ENCODE measurements at regions not wholly inside any gene's neighbourhood (a gene's known extent, or its start where the extent isn't known, plus 50 kb on each side); places are given as distances from the start of the nearest gene placed in this dataset.

DNA sequence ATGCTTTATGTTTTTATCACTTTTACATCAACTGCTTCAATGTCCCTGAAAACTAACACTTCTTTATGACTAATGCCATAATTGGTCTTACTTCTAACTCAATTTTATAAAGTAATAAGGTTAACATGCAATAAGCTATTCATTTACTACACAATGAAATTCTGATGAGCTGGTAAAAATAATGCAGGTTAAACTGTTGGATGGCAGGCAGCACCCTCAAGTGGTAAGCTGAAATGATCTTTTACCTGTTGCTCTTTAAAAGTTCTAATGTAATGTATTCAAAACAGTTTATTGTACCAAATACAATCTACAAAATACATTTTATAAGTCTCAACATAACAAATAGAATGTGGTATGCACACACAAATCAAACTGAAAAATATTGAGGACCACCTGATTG, 1280.3 kb downstream of the CDH8 start:
- TF ChIP-seq, protein P1, sequence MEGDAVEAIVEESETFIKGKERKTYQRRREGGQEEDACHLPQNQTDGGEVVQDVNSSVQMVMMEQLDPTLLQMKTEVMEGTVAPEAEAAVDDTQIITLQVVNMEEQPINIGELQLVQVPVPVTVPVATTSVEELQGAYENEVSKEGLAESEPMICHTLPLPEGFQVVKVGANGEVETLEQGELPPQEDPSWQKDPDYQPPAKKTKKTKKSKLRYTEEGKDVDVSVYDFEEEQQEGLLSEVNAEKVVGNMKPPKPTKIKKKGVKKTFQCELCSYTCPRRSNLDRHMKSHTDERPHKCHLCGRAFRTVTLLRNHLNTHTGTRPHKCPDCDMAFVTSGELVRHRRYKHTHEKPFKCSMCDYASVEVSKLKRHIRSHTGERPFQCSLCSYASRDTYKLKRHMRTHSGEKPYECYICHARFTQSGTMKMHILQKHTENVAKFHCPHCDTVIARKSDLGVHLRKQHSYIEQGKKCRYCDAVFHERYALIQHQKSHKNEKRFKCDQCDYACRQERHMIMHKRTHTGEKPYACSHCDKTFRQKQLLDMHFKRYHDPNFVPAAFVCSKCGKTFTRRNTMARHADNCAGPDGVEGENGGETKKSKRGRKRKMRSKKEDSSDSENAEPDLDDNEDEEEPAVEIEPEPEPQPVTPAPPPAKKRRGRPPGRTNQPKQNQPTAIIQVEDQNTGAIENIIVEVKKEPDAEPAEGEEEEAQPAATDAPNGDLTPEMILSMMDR (IDR thresholded peaks at IDR 0.05; ENCODE audit: low read depth, low read length), result no peak
- Histone ChIP-seq H3K27me3 (no peaks in the 10 kb centered on the region), H3K36me3 (no peaks in the 10 kb centered on the region)

DNA sequence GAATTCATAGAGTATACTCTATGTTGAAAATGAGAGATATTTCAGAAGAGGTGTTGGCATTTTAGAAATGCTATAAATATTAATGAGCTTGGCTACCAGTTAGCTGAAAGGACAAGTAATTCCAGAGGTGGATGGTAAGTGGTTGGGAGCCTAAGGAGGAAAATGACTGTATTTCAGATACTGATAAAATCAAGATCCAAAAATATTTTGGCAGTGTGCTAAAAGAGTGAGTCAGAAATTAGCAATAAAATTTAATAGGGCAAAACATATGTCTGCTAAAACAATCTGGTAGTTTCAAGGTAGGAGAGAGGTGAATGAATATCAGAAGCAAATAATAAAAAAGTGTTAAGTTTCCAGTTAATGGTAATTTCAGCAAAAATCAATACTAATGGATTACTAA, 1287.9 kb downstream of the CDH8 start:
- H3K27ac ChIP-seq, result no peak overlapping the region
- no peak overlapping the region for H3K4me3 ChIP-seq
- no peaks in the 10 kb centered on the region for H3K36me3 ChIP-seq
- no peaks in the 10 kb centered on the region for H3K27me3 ChIP-seq
- H3K9me3 ChIP-seq (ENCODE audit: low read depth), result no peaks in the 10 kb centered on the region
- no peak for DNase-seq (ENCODE audit: low read depth in 1 of 2, low spot score in 1 of 2)
- TF ChIP-seq, protein P1 (IDR thresholded peaks at IDR 0.05; ENCODE audit: low read depth, low read length), result no peak
- no peaks in the 10 kb centered on the region for H3K4me1 ChIP-seq (ENCODE audit: low read depth)

More for the DNA sequence above, 1280.3 kb downstream of the CDH8 start:
- DNase-seq (ENCODE audit: low read depth in 1 of 2, low spot score in 1 of 2), result peak in 1 of 2 donors; percentile 1
- H3K9me3 ChIP-seq (ENCODE audit: low read depth), result no peaks in the 10 kb centered on the region
- no peak overlapping the region for H3K27ac ChIP-seq
- no peaks in the 10 kb centered on the region for H3K4me1 ChIP-seq (ENCODE audit: low read depth)
- no peak overlapping the region for H3K4me3 ChIP-seq

DNA sequence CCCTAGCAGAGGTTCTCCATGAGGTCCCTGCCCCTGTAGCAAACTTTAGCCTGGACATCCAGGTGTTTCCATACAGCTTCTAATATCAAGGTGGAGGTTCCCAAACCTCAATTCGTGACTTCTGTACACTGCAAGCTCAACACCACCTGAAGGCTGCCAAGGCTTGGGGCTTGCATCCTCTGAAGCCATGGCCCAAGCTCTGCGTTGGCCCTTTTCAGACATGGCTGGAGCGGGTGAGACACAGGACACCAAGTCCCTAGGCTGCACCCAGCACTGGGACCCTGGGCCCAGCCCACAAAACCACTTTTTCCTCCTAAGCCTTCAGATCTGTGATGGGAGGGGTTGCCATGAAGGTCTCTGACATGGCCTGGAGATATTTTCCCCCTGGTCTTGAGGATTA, 1292.0 kb downstream of the CDH8 start:
- TF ChIP-seq, protein P1 (IDR thresholded peaks at IDR 0.05; ENCODE audit: low read depth, low read length), result no peak
- H3K36me3 ChIP-seq, result no peaks in the 10 kb centered on the region

DNA sequence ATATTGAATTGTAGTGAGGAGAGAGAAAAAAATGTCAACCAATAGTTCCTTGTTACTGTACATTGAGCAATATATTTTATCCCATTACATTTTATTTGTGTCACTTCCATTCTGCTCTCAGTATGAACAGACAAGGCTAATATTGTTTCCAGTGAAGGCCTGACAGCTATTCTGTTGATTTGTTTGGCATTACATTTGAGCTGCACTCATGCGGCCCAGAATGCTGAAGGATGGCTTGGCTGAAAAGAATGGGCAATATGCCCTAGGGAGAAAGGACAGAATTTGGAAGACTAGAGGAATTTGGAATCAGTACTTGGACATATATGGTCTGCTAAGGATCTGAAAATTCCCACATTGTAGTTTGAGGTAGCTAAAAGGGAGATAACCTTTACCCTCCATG, 1294.4 kb downstream of the CDH8 start:
- no peak overlapping the region for H3K4me3 ChIP-seq
- no peak overlapping the region for H3K27ac ChIP-seq
- no peak for DNase-seq (ENCODE audit: low read depth in 1 of 2, low spot score in 1 of 2)
- TF ChIP-seq, protein P1 (IDR thresholded peaks at IDR 0.05; ENCODE audit: low read depth, low read length), result no peak
- H3K36me3 ChIP-seq, result no peaks in the 10 kb centered on the region
- H3K9me3 ChIP-seq (ENCODE audit: low read depth), result no peaks in the 10 kb centered on the region
- H3K27me3 ChIP-seq, result no peaks in the 10 kb centered on the region
- no peaks in the 10 kb centered on the region for H3K4me1 ChIP-seq (ENCODE audit: low read depth)

More for the DNA sequence above, 1292.0 kb downstream of the CDH8 start:
- no peaks in the 10 kb centered on the region for H3K9me3 ChIP-seq (ENCODE audit: low read depth)
- no peaks in the 10 kb centered on the region for H3K27me3 ChIP-seq
- H3K4me3 ChIP-seq, result no peak overlapping the region
- H3K4me1 ChIP-seq (ENCODE audit: low read depth), result no peaks in the 10 kb centered on the region
- DNase-seq (ENCODE audit: low read depth in 1 of 2, low spot score in 1 of 2), result no peak
- no peak overlapping the region for H3K27ac ChIP-seq

DNA sequence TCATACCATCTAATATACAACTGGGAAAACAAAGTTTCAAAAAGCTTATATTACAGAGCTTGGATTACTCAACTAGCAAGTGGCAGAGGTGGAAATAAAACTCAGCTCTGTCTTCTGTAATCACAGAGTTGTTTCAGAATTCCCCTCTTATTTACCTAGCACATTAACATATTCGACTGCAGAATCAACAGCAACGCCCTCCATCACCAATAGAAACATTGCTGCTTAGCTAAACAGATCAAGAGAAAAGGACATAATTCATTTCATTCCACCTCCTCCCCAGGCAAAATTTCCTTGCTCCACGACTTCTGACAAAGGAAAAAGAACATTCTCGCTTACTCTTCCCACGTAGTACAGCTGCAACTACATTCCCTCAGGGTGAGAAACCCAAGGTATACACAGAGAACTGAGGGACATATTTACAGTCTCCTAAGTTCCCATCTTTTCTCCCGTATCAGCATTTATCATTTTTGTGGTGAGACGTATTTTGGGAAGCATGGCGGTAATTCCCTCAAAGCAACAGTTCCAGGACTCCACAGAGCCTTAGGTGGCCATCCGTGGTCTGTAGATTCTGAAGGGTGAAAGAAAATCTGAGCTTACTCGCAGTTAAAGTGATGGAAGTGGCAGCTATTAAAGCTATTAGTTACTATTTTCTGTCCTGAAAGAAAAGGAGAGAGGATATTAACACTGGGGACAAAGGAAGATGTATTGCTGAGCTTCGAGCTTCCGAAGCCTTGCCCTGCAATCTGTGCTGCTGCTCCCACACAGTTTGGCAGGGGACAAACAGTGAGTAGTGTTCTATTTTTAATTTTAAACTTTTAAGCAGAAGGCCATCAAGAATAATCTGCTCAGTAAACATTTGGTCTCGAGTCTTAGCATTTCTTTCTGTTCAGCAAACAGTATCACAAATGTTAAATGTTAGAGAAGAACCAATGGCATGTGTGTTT, 1296.2 kb downstream of the CDH8 start:
- Histone ChIP-seq H3K4me1 (ENCODE audit: low read depth) (no peaks in the 10 kb centered on the region), H3K4me3 (no peak overlapping the region), H3K9me3 (ENCODE audit: low read depth) (no peaks in the 10 kb centered on the region), H3K27me3 (no peaks in the 10 kb centered on the region), H3K27ac (no peak overlapping the region), H3K36me3 (no peaks in the 10 kb centered on the region)
- TF ChIP-seq, protein P1 (IDR thresholded peaks at IDR 0.05; ENCODE audit: low read depth, low read length), result no peak
- no peak for DNase-seq (ENCODE audit: low read depth in 1 of 2, low spot score in 1 of 2)

Data from cardiac muscle cell (in vitro differentiated cells and primary cell).